ENCODE measurements at regions not wholly inside any gene's neighbourhood (a gene's known extent, or its start where the extent isn't known, plus 50 kb on each side); places are given as distances from the start of the nearest gene placed in this dataset.

- TF ChIP-seq, protein P1, sequence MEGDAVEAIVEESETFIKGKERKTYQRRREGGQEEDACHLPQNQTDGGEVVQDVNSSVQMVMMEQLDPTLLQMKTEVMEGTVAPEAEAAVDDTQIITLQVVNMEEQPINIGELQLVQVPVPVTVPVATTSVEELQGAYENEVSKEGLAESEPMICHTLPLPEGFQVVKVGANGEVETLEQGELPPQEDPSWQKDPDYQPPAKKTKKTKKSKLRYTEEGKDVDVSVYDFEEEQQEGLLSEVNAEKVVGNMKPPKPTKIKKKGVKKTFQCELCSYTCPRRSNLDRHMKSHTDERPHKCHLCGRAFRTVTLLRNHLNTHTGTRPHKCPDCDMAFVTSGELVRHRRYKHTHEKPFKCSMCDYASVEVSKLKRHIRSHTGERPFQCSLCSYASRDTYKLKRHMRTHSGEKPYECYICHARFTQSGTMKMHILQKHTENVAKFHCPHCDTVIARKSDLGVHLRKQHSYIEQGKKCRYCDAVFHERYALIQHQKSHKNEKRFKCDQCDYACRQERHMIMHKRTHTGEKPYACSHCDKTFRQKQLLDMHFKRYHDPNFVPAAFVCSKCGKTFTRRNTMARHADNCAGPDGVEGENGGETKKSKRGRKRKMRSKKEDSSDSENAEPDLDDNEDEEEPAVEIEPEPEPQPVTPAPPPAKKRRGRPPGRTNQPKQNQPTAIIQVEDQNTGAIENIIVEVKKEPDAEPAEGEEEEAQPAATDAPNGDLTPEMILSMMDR (conservative IDR thresholded peaks at IDR 0.05; ENCODE audit: low read depth, low read length): no peak
- no peak for TF ChIP-seq EZH2 (IDR thresholded peaks at IDR 0.05; ENCODE audit: borderline replicate concordance, low read depth, low read length, poor library complexity, severe bottlenecking)
These were observed 276.3 kb downstream of the PSAT1 start for GRCh38 chr9:78573205-78573604.

Measured in A673 (cell line).